Esophagus muscularis mucosa (tissue), 4 donors: ENCODE measurements at regions not wholly inside any gene's neighbourhood (a gene's known extent, or its start where the extent isn't known, plus 50 kb on each side); places are given as distances from the start of the nearest gene placed in this dataset.

Experiments used
- DNase-seq: peaks from one replicate; pipeline ENCODE4 v3.0.0-alpha.2; 2017; ENCODE audit errors: extremely low spot score
- H3K27ac ChIP-seq, 4 donors: fragments of 200-600 bp; sonication (generic); replicated peaks in 1 of 4; 1 replicate in 3 of 4; 2 replicates in 1 of 4; pipeline ENCODE4 v1.5.1; 2016 to 2019; ENCODE audit warnings: mild to moderate bottlenecking in 1 of 4
- H3K27me3 ChIP-seq, 4 donors: fragments of 200-600 bp; sonication (generic); one replicate each; pipeline versions ENCODE4 v1.5.1 to v1.6.0; 2016 to 2019
- H3K36me3 ChIP-seq, 4 donors: fragments of 200-600 bp; sonication (generic); one replicate each; pipeline ENCODE4 v1.5.1; 2016 to 2019
- H3K4me1 ChIP-seq, 4 donors: fragments of 200-600 bp; sonication (generic); one replicate each; pipeline ENCODE4 v1.5.1; 2016 to 2019
- H3K4me3 ChIP-seq, 4 donors: fragments of 200-600 bp; sonication (generic); 1 replicate in 2 of 4; 2 replicates in 2 of 4; pipeline ENCODE4 v1.5.1; 2016 to 2019; ENCODE audit warnings: mild to moderate bottlenecking in 4 of 4, moderate library complexity in 1 of 4
- H3K9me3 ChIP-seq, 4 donors: fragments of 200-600 bp; sonication (generic); 1 replicate in 3 of 4; 2 replicates in 1 of 4; pipeline ENCODE4 v1.5.1; 2016 to 2019
- CTCF ChIP-seq, 3 experiments: fragments of 200-600 bp in 2 of 3; fragments of 450-650 bp in 1 of 3; sonication (generic) in 2 of 3; IDR thresholded peaks; one replicate each; pipeline ENCODE4 v1.5.1; 2017 to 2019; ENCODE audit warnings: antibody characterized with exemption in 3 of 3, mild to moderate bottlenecking in 2 of 3, moderate library complexity in 1 of 3
- EP300 ChIP-seq: sonication (generic); formaldehyde crosslinking; IDR thresholded peaks from one replicate; pipeline ENCODE4 v1.6.1; 2017; ENCODE audit warnings: antibody characterized with exemption
- POLR2A ChIP-seq: fragments of 450-650 bp; IDR thresholded peaks from one replicate; pipeline ENCODE4 v1.6.1; 2017; ENCODE audit warnings: antibody characterized with exemption, moderate library complexity, mild to moderate bottlenecking, low read depth
- POLR2AphosphoS5 ChIP-seq, 2 donors: sonication (generic); formaldehyde crosslinking; IDR thresholded peaks; one replicate each; pipeline ENCODE4 v1.6.1; 2017; ENCODE audit warnings: antibody characterized with exemption in 2 of 2
- WGBS: methylation state at CpG from one replicate; pipeline ENCODE4 v1.1.5; 2018; 5-methylcytosine and 5-hydroxymethylcytosine counted together
- intact Hi-C: fragments of 100-400 bp; cut with DNase I; formaldehyde crosslinking; loops from one replicate; pipeline ENCODE4 v1.15.1; 2023

- intact Hi-C loops, result no loop called here
- Histone ChIP-seq H3K4me1 (no peaks in the 10 kb centered on the region), H3K9me3 (peaks cover 0 to 19% (median 11%) of the 10 kb centered on the region in 4 donors), H3K4me3 (no peak overlapping the region), H3K27ac (no peak overlapping the region), H3K27me3 (no peaks in the 10 kb centered on the region), H3K36me3 (no peaks in the 10 kb centered on the region)
- TF ChIP-seq EP300 (no peak), CTCF (IDR thresholded peaks at IDR 0.05) (no peak), POLR2AphosphoS5 (IDR thresholded peaks at IDR 0.05) (no peak), POLR2A (no peak)
- no peak for DNase-seq
- WGBS, result 84% methylated on average over 7 of the region's 7 CpGs
Observed at GRCh38 chr2:203802342-203803052, 65.1 kb upstream of the CTLA4 start.

- no peak for DNase-seq
- TF ChIP-seq EP300 (no peak), CTCF (IDR thresholded peaks at IDR 0.05) (no peak), POLR2A (no peak), POLR2AphosphoS5 (IDR thresholded peaks at IDR 0.05) (no peak)
- H3K4me1 ChIP-seq, result no peaks in the 10 kb centered on the region
- no peak overlapping the region for H3K27ac ChIP-seq
- no peaks in the 10 kb centered on the region for H3K27me3 ChIP-seq
- peaks cover 0 to 19% (median 11%) of the 10 kb centered on the region in 4 donors for H3K9me3 ChIP-seq
- no peak overlapping the region for H3K4me3 ChIP-seq
- intact Hi-C loops, result no loop called here
- 96% methylated on average over 1 of the region's 1 CpG for WGBS
- no peaks in the 10 kb centered on the region for H3K36me3 ChIP-seq
Observed at GRCh38 chr2:203803053-203803429, 64.5 kb upstream of the CTLA4 start.

- Histone ChIP-seq H3K4me1 (no peaks in the 10 kb centered on the region), H3K27ac (no peak overlapping the region), H3K27me3 (no peaks in the 10 kb centered on the region), H3K36me3 (no peaks in the 10 kb centered on the region), H3K9me3 (peaks cover 0 to 19% (median 11%) of the 10 kb centered on the region in 4 donors), H3K4me3 (no peak overlapping the region)
- DNase-seq, result no peak
- TF ChIP-seq CTCF (IDR thresholded peaks at IDR 0.05), result no peak
- TF ChIP-seq POLR2AphosphoS5 (IDR thresholded peaks at IDR 0.05), result no peak
- TF ChIP-seq EP300, result no peak
- no peak for TF ChIP-seq POLR2A
- 29% methylated on average over 4 of the region's 4 CpGs for WGBS
- intact Hi-C loops, result no loop called here
Observed at GRCh38 chr2:203804070-203804469, 63.5 kb upstream of the CTLA4 start.

- H3K36me3 ChIP-seq, result no peaks in the 10 kb centered on the region
- H3K4me3 ChIP-seq, result no peak overlapping the region
- peaks cover 0 to 19% (median 11%) of the 10 kb centered on the region in 4 donors for H3K9me3 ChIP-seq
- intact Hi-C loops, result no loop called here
- DNase-seq, result no peak
- no peak for TF ChIP-seq POLR2AphosphoS5 (IDR thresholded peaks at IDR 0.05)
- no peak for TF ChIP-seq CTCF (IDR thresholded peaks at IDR 0.05)
- H3K27me3 ChIP-seq, result no peaks in the 10 kb centered on the region
- H3K4me1 ChIP-seq, result no peaks in the 10 kb centered on the region
- 84% methylated on average over 4 of the region's 4 CpGs for WGBS
- no peak overlapping the region for H3K27ac ChIP-seq
Observed at GRCh38 chr2:203804764-203805485, 62.6 kb upstream of the CTLA4 start.
